ENCODE measurements at regions not wholly inside any gene's neighbourhood (a gene's known extent, or its start where the extent isn't known, plus 50 kb on each side); places are given as distances from the start of the nearest gene placed in this dataset.

DNA sequence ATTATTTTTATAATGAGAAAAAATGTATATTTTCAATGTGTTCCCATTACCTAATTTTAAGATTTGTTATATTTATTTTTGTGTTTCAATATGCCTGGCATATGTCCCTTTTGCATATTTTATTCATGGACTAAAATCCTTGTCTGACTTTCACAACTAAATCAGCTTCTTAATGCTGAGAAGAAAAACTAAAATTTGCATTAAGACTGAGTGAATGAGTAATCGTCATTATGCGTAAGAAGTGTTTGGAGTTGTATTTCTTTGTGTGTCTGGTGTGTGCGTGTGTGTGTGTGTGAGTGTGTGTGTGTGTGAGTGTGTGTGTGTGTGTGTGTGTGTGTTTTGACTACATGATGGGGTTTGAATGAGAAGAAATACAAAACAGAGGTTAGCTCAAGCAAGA lies 201.7 kb upstream of the SP8 start:
- H3K27ac ChIP-seq (ENCODE audit: low read depth, low read length): no peak overlapping the region
- H3K4me1 ChIP-seq (ENCODE audit: control insufficient read depth in 1 of 2, insufficient read depth in 2 of 2, low read length in 2 of 2): no peaks in the 10 kb centered on the region
- ChIA-PET CTCF (no interaction called here), POLR2A (no interaction called here), RAD21 (ENCODE audit: low non-redundant PET in 1 of 2, low total read pairs in 2 of 2, uncharacterized antibody in 2 of 2, unreplicated experiment in 2 of 2) (no interaction called here)
- no TSS peak for BruUV-seq (replicated peaks)
- H3K9me2 ChIP-seq (ENCODE audit: insufficient read depth): no peaks in the 10 kb centered on the region
- no peaks in the 10 kb centered on the region for H4K20me1 ChIP-seq (ENCODE audit: insufficient read depth)
- no peak for ATAC-seq
- no peak overlapping the region for H3K4me3 ChIP-seq (replicated peaks in 1 of 2; ENCODE audit: low read depth in 1 of 2, low read length in 2 of 2)
- no peak for DNase-seq (ENCODE audit: low read depth, low spot score)
- intact Hi-C loops (cut with micrococcal nuclease): no loop called here
- no peaks in the 10 kb centered on the region for H3K79me2 ChIP-seq (ENCODE audit: insufficient read depth, low read length)
- H3K27me3 ChIP-seq (ENCODE audit: insufficient read depth, low read length): no peaks in the 10 kb centered on the region
- H2AFZ ChIP-seq (ENCODE audit: low read depth, low read length, poor library complexity, severe bottlenecking): no peak overlapping the region
- TF ChIP-seq YY1 (IDR thresholded peaks at IDR 0.05; ENCODE audit: extremely low read depth, insufficient replicate concordance, low read depth, low read length): no peak
- TF ChIP-seq RAD21 (IDR thresholded peaks at IDR 0.05; ENCODE audit: low read depth): no peak
- TF ChIP-seq JUND (IDR thresholded peaks at IDR 0.05): no peak
- no peak for TF ChIP-seq FOSL1 (IDR thresholded peaks at IDR 0.05; ENCODE audit: low read depth)
- TF ChIP-seq CBX3 (IDR thresholded peaks at IDR 0.05; ENCODE audit: low read depth): no peak
- no peak for TF ChIP-seq ZNF274 (IDR thresholded peaks at IDR 0.05; ENCODE audit: low read depth, low read length)
- no peak for TF ChIP-seq SRF (IDR thresholded peaks at IDR 0.05; ENCODE audit: low read depth)
- TF ChIP-seq, protein P1, sequence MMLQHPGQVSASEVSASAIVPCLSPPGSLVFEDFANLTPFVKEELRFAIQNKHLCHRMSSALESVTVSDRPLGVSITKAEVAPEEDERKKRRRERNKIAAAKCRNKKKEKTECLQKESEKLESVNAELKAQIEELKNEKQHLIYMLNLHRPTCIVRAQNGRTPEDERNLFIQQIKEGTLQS (IDR thresholded peaks at IDR 0.05): no peak
- TF ChIP-seq, protein P2, sequence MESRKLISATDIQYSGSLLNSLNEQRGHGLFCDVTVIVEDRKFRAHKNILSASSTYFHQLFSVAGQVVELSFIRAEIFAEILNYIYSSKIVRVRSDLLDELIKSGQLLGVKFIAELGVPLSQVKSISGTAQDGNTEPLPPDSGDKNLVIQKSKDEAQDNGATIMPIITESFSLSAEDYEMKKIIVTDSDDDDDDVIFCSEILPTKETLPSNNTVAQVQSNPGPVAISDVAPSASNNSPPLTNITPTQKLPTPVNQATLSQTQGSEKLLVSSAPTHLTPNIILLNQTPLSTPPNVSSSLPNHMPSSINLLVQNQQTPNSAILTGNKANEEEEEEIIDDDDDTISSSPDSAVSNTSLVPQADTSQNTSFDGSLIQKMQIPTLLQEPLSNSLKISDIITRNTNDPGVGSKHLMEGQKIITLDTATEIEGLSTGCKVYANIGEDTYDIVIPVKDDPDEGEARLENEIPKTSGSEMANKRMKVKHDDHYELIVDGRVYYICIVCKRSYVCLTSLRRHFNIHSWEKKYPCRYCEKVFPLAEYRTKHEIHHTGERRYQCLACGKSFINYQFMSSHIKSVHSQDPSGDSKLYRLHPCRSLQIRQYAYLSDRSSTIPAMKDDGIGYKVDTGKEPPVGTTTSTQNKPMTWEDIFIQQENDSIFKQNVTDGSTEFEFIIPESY (IDR thresholded peaks at IDR 0.05; ENCODE audit: extremely low read depth, insufficient replicate concordance, low read length): no peak
- no peak for TF ChIP-seq ELF1 (IDR thresholded peaks at IDR 0.05; ENCODE audit: borderline replicate concordance, low read depth)
- TF ChIP-seq TCF7L2 (IDR thresholded peaks at IDR 0.05; ENCODE audit: borderline replicate concordance, extremely low read depth, insufficient read depth, insufficient read length): no peak
- TF ChIP-seq CEBPB (IDR thresholded peaks at IDR 0.05; ENCODE audit: low read depth): no peak
- no peak for TF ChIP-seq EZH2phosphoT487 (IDR thresholded peaks at IDR 0.05; ENCODE audit: borderline replicate concordance)
- TF ChIP-seq ZFX (IDR thresholded peaks at IDR 0.05): no peak
- TF ChIP-seq SIN3A (IDR thresholded peaks at IDR 0.05; ENCODE audit: low read depth): no peak
- TF ChIP-seq POLR2AphosphoS5 (IDR thresholded peaks at IDR 0.05; ENCODE audit: low read depth, low read length): no peak
- TF ChIP-seq SP1 (IDR thresholded peaks at IDR 0.05; ENCODE audit: low read depth): no peak
- TF ChIP-seq, protein P3, sequence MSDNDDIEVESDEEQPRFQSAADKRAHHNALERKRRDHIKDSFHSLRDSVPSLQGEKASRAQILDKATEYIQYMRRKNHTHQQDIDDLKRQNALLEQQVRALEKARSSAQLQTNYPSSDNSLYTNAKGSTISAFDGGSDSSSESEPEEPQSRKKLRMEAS (IDR thresholded peaks at IDR 0.05): no peak
- TF ChIP-seq, protein P4, sequence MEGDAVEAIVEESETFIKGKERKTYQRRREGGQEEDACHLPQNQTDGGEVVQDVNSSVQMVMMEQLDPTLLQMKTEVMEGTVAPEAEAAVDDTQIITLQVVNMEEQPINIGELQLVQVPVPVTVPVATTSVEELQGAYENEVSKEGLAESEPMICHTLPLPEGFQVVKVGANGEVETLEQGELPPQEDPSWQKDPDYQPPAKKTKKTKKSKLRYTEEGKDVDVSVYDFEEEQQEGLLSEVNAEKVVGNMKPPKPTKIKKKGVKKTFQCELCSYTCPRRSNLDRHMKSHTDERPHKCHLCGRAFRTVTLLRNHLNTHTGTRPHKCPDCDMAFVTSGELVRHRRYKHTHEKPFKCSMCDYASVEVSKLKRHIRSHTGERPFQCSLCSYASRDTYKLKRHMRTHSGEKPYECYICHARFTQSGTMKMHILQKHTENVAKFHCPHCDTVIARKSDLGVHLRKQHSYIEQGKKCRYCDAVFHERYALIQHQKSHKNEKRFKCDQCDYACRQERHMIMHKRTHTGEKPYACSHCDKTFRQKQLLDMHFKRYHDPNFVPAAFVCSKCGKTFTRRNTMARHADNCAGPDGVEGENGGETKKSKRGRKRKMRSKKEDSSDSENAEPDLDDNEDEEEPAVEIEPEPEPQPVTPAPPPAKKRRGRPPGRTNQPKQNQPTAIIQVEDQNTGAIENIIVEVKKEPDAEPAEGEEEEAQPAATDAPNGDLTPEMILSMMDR (IDR thresholded peaks at IDR 0.05 in 2 of 3, conservative IDR thresholded peaks at IDR 0.05 in 1 of 3; ENCODE audit: borderline replicate concordance in 1 of 3, insufficient read depth in 1 of 3, low read depth in 2 of 3, low read length in 2 of 3): no peak
- TF ChIP-seq POLR2A (IDR thresholded peaks at IDR 0.05; ENCODE audit: borderline replicate concordance, extremely low read depth, insufficient read depth, insufficient read length): no peak
- no peak overlapping the region for H3K9ac ChIP-seq (ENCODE audit: low read length)
- H3K9me3 ChIP-seq (ENCODE audit: control insufficient read depth in 1 of 2, insufficient read depth in 1 of 2, low read depth in 1 of 2, low read length in 2 of 2): no peaks in the 10 kb centered on the region
- no peaks in the 10 kb centered on the region for H3K36me3 ChIP-seq (ENCODE audit: control insufficient read depth in 1 of 2, insufficient read depth in 2 of 2, low read length in 2 of 2)
- H3K4me2 ChIP-seq (ENCODE audit: low read length): no peak overlapping the region

All from HCT116 (cell line).